ENCODE measurements at regions not wholly inside any gene's neighbourhood (a gene's known extent, or its start where the extent isn't known, plus 50 kb on each side); places are given as distances from the start of the nearest gene placed in this dataset.
A peak's percentile ranks its signal among the peaks of the same experiment; 100 is the strongest.

DNA sequence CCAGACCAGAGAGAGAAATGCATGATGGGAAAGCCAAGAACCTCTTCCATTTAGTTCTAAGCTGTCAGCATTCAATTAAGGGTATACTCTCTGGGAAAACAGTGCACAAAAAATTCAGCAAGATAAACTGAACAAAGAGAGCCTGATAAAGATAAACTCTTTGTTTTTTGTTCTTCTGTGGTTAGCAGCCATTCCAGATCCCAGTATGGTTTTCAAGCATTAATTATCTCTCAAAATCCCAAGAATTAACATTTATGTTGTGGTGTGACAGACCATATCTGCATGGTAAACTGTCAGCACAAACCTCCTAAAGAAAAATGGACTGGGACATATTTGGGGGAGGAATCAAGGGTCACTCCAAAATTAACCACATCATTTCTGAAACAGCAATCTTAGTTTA lies 124.0 kb upstream of the LRRN1 start:
- TF ChIP-seq, protein P1, sequence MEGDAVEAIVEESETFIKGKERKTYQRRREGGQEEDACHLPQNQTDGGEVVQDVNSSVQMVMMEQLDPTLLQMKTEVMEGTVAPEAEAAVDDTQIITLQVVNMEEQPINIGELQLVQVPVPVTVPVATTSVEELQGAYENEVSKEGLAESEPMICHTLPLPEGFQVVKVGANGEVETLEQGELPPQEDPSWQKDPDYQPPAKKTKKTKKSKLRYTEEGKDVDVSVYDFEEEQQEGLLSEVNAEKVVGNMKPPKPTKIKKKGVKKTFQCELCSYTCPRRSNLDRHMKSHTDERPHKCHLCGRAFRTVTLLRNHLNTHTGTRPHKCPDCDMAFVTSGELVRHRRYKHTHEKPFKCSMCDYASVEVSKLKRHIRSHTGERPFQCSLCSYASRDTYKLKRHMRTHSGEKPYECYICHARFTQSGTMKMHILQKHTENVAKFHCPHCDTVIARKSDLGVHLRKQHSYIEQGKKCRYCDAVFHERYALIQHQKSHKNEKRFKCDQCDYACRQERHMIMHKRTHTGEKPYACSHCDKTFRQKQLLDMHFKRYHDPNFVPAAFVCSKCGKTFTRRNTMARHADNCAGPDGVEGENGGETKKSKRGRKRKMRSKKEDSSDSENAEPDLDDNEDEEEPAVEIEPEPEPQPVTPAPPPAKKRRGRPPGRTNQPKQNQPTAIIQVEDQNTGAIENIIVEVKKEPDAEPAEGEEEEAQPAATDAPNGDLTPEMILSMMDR (IDR thresholded peaks at IDR 0.05): no peak
- H3K4me1 ChIP-seq: peaks cover 0 to 7% (median 0%) of the 10 kb centered on the region in 9 donors
- ATAC-seq (no peak), DNase-seq (no peak)
- H3K4me3 ChIP-seq: no peak overlapping the region
- H3K27ac ChIP-seq: no peak overlapping the region
- no peaks in the 10 kb centered on the region for H3K36me3 ChIP-seq
- peaks cover 0 to 4% (median 0%) of the 10 kb centered on the region in 7 donors for H3K27me3 ChIP-seq
- H3K9me3 ChIP-seq: no peaks in the 10 kb centered on the region
- intact Hi-C loops (cut with DNase I): no loop called here

DNA sequence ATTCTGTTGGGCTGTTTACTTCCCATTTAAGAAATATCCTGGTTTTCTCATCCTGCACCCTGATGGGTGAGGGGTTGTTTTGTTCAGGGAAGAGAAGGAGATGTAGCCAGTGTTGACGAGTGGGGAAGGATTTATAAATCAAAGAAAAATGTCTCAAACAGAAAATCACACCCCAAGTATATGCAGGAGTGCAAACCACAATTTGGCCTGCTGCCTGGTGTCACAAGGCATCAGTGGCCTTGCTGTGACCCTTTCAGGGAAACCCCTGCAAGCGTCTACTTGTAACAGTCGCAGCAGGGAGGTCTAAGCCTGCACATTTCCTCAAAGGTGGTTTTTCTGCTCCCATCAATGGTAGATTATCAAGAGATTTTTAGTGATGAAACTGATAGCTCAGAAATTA lies 132.6 kb upstream of the LRRN1 start:
- Histone ChIP-seq H3K4me1 (peaks cover 0 to 7% (median 0%) of the 10 kb centered on the region in 9 donors), H3K27ac (no peak overlapping the region), H3K36me3 (no peaks in the 10 kb centered on the region), H3K27me3 (peaks cover 0 to 5% (median 0%) of the 10 kb centered on the region in 7 donors), H3K9me3 (peaks cover 0 to 3% (median 0%) of the 10 kb centered on the region in 11 donors), H3K4me3 (no peak overlapping the region)
- 41 to 53% methylated on average over 3 of the region's 3 CpGs for WGBS, 2 donors
- intact Hi-C loops (cut with DNase I): no loop called here
- DNase-seq (no peak), ATAC-seq (no peak)
- TF ChIP-seq, protein P1 (IDR thresholded peaks at IDR 0.05): no peak

DNA sequence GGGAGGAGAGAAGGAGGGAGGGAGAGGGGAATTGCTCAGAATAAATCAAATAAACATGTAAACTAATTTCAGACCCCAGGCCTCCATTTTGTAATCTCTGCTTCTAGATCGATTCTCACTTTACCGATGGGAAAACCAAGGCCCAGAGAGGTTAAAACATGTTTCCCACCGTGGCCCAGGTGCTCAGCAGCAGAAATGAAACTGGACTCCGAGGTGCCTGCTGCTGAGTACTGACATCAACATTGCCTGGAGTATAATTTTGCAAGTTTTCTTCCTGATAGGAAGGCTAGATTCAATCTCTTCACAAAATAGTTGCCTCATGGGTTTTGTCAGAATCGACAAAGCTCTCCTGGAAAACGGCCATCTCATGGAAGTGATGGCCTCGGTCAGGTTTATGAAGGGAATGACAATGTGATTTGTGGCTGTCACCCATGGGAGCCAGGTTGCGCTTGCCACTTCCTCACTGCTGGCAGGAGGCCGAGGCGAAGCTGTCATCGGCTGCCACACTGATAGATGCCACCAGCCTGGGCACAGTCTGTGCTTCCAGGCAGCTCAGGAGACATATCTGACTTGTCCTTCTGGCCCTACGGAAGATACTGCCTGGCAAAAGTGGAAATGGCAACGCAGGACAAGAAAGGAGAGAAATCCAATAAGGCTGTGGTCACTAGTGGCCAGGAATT lies 133.1 kb upstream of the LRRN1 start:
- H3K27ac ChIP-seq: no peak overlapping the region
- ATAC-seq: peak in 5 of 8 donors; percentile 57 to 92 (median 75)
- no peak overlapping the region for H3K4me3 ChIP-seq
- DNase-seq: peak in 1 of 2 donors; percentile 60
- no peaks in the 10 kb centered on the region for H3K36me3 ChIP-seq
- H3K9me3 ChIP-seq: peaks cover 0 to 3% (median 0%) of the 10 kb centered on the region in 11 donors
- WGBS, 2 donors: 58 to 60% methylated on average over 13 of the region's 13 CpGs
- H3K4me1 ChIP-seq: peaks cover 0 to 7% (median 0%) of the 10 kb centered on the region in 9 donors
- TF ChIP-seq, protein P1 (IDR thresholded peaks at IDR 0.05): no peak
- intact Hi-C loops (cut with DNase I): no loop called here
- peaks cover 0 to 5% (median 0%) of the 10 kb centered on the region in 7 donors for H3K27me3 ChIP-seq

DNA sequence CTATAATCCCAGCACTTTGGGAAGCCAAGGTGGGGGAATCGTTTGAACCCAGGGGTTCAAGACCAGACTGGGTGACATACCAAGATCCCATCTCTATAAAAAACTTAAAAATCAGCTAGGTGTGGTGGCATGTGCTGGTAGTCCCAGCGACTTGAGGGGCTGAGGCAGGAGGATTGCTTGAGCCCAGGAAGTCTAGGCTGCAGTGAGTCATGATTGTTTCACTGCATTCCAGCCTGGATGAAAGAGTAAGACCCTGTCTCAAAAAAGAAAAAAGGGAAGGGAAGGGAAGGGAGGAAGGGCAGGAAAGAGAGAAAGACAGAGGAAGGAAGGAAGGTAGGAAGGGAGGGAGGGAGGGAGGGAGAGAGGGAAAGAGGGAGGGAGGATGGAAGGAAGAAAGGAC lies 133.7 kb upstream of the LRRN1 start:
- Histone ChIP-seq H3K27ac (no peak overlapping the region), H3K36me3 (no peaks in the 10 kb centered on the region), H3K4me3 (no peak overlapping the region), H3K9me3 (peaks cover 0 to 3% (median 0%) of the 10 kb centered on the region in 11 donors), H3K4me1 (peaks cover 0 to 7% (median 0%) of the 10 kb centered on the region in 9 donors), H3K27me3 (peaks cover 0 to 5% (median 0%) of the 10 kb centered on the region in 7 donors)
- intact Hi-C loops (cut with DNase I): no loop called here
- DNase-seq (no peak), ATAC-seq (no peak)
- WGBS, 2 donors: 72 to 76% methylated on average over 2 of the region's 2 CpGs
- TF ChIP-seq, protein P1 (IDR thresholded peaks at IDR 0.05): no peak
